Prostate gland (tissue), 2 donors: ENCODE measurements at regions not wholly inside any gene's neighbourhood (a gene's known extent, or its start where the extent isn't known, plus 50 kb on each side); places are given as distances from the start of the nearest gene placed in this dataset.

Experiments used
- CTCF ChIP-seq, 4 experiments: fragments of 200-600 bp in 2 of 4; fragments of 450-650 bp in 2 of 4; sonication (generic) in 2 of 4; IDR thresholded peaks; 1 replicate in 3 of 4; 2 replicates in 1 of 4; pipeline ENCODE4 v1.5.1; 2016 to 2019; ENCODE audit warnings: antibody characterized with exemption in 4 of 4, mild to moderate bottlenecking in 2 of 4, moderate library complexity in 2 of 4
- POLR2A ChIP-seq: fragments of 450-650 bp; IDR thresholded peaks from one replicate; pipeline ENCODE4 v1.6.1; 2016; ENCODE audit warnings: antibody characterized with exemption, mild to moderate bottlenecking

- no peak for TF ChIP-seq CTCF (IDR thresholded peaks at IDR 0.05)
- no peak for TF ChIP-seq POLR2A
Observed at GRCh38 chr15:29997499-29997898, 85.3 kb upstream of the GOLGA8J start.
